Astrocyte (in vitro differentiated cells and primary cell): ENCODE measurements at regions not wholly inside any gene's neighbourhood (a gene's known extent, or its start where the extent isn't known, plus 50 kb on each side); places are given as distances from the start of the nearest gene placed in this dataset.

Source experiments
- DNase-seq: peaks from one replicate; pipeline ENCODE4 v3.0.0-alpha.2; 2010; ENCODE audit warnings: low read depth
- FAIRE-seq: peaks from 2 replicates; lab custom pipeline; 2011; peaks lifted over from hg19 to GRCh38; lab: Jason Lieb, UNC
- H2AFZ ChIP-seq: 2 replicates; pipeline ENCODE4 v1.6.0; 2012; ENCODE audit warnings: low read depth, low read length, inconsistent platforms
- H3K27ac ChIP-seq: 2 replicates; pipeline ENCODE4 v1.5.1; 2011; ENCODE audit warnings: low read depth, low read length, inconsistent platforms
- H3K27me3 ChIP-seq: 2 replicates; pipeline ENCODE4 v1.6.0; 2011; ENCODE audit warnings: low read length, inconsistent platforms; ENCODE audit not compliant: insufficient read depth
- H3K36me3 ChIP-seq: 2 replicates; pipeline ENCODE4 v1.5.1; 2011; ENCODE audit warnings: low read length, inconsistent platforms; ENCODE audit not compliant: insufficient read depth
- H3K4me1 ChIP-seq: 2 replicates; pipeline ENCODE4 v1.5.1; 2011; ENCODE audit warnings: low read length, inconsistent platforms; ENCODE audit not compliant: insufficient read depth
- H3K4me2 ChIP-seq: 2 replicates; pipeline ENCODE4 v1.6.0; 2012; ENCODE audit warnings: low read length, inconsistent platforms
- H3K4me3 ChIP-seq: 2 replicates; pipeline ENCODE4 v1.5.1; 2011; ENCODE audit warnings: low read depth, mild to moderate bottlenecking, low read length, inconsistent platforms; ENCODE audit not compliant: insufficient read depth
- H3K79me2 ChIP-seq: 2 replicates; pipeline ENCODE4 v1.6.0; 2012; ENCODE audit warnings: mild to moderate bottlenecking, low read length, inconsistent platforms; ENCODE audit not compliant: insufficient read depth
- H3K9ac ChIP-seq: 2 replicates; pipeline ENCODE4 v1.6.0; 2012; ENCODE audit warnings: mild to moderate bottlenecking, low read length, inconsistent platforms
- H3K9me3 ChIP-seq: 2 replicates; pipeline ENCODE4 v1.5.1; 2012; ENCODE audit warnings: low read depth, mild to moderate bottlenecking, low read length, inconsistent platforms; ENCODE audit not compliant: insufficient read depth
- H4K20me1 ChIP-seq: 2 replicates; pipeline ENCODE4 v1.6.0; 2012; ENCODE audit warnings: low read length, inconsistent platforms; ENCODE audit not compliant: insufficient read depth
- H3K27ac Mint-ChIP-seq: one replicate; pipeline ENCODE4 v1.8.0; 2021; ENCODE audit warnings: mild to moderate bottlenecking, mixed read lengths; ENCODE audit not compliant: unreplicated experiment
- H3K27me3 Mint-ChIP-seq: one replicate; pipeline ENCODE4 v1.8.0; 2021; ENCODE audit warnings: low read depth, mixed read lengths; ENCODE audit not compliant: unreplicated experiment
- H3K36me3 Mint-ChIP-seq: one replicate; pipeline ENCODE4 v1.8.0; 2021; ENCODE audit warnings: low read depth, mixed read lengths; ENCODE audit not compliant: unreplicated experiment
- H3K4me1 Mint-ChIP-seq: one replicate; pipeline ENCODE4 v1.8.0; 2021; ENCODE audit warnings: low read depth, mixed read lengths; ENCODE audit not compliant: unreplicated experiment
- H3K4me3 Mint-ChIP-seq: one replicate; pipeline ENCODE4 v1.8.0; 2021; ENCODE audit warnings: mild to moderate bottlenecking, moderate library complexity, mixed read lengths; ENCODE audit not compliant: unreplicated experiment
- H3K9me3 Mint-ChIP-seq: one replicate; pipeline ENCODE4 v1.8.0; 2021; ENCODE audit warnings: mild to moderate bottlenecking, mixed read lengths; ENCODE audit not compliant: unreplicated experiment
- EZH2 ChIP-seq: IDR thresholded peaks from 2 replicates; pipeline ENCODE4 v1.6.1; 2012; ENCODE audit warnings: mild to moderate bottlenecking, low read length, inconsistent platforms; ENCODE audit not compliant: insufficient read depth
- TF ChIP-seq, protein P1 (sequence below): IDR thresholded peaks from 2 replicates; pipeline ENCODE4 v1.5.1; 2011; ENCODE audit warnings: low read depth, mild to moderate bottlenecking, inconsistent platforms, low read length, moderate library complexity; ENCODE audit not compliant: insufficient read depth

DNA sequence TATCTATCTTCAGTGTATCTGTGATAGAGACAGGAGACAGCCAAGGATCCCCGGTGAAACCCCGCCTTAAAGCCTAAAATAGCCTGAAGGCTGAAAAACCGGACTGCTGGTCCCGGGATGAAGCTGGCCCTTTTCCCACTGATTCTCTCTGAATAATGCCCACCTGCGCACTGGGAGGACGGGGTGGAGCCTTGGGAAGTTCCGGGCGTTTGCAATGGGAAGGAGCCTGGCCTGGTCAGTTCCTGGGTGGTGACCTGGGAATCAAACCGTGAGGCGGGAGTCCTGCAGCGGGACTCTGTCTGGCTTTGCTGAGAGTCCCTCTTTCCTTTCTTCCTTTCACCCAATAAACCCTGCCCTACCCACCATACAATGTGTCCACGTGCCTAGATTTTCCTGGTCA is 157.9 kb downstream of the C3orf38 start:
- no peak for DNase-seq
- H3K4me1 ChIP-seq = no peaks in the 10 kb centered on the region
- H3K27me3 ChIP-seq = no peaks in the 10 kb centered on the region
- Mint-ChIP-seq H3K4me3 (no peak overlapping the region), H3K27me3 (no peaks in the 10 kb centered on the region), H3K36me3 (no peaks in the 10 kb centered on the region), H3K9me3 (no peaks in the 10 kb centered on the region), H3K27ac (no peak overlapping the region), H3K4me1 (no peaks in the 10 kb centered on the region)
- no peak overlapping the region for H3K27ac ChIP-seq
- H3K9ac ChIP-seq = no peak overlapping the region
- H3K4me3 ChIP-seq = no peak overlapping the region
- H4K20me1 ChIP-seq = no peaks in the 10 kb centered on the region
- no peak overlapping the region for H2AFZ ChIP-seq
- FAIRE-seq = no peak
- TF ChIP-seq, protein P1, sequence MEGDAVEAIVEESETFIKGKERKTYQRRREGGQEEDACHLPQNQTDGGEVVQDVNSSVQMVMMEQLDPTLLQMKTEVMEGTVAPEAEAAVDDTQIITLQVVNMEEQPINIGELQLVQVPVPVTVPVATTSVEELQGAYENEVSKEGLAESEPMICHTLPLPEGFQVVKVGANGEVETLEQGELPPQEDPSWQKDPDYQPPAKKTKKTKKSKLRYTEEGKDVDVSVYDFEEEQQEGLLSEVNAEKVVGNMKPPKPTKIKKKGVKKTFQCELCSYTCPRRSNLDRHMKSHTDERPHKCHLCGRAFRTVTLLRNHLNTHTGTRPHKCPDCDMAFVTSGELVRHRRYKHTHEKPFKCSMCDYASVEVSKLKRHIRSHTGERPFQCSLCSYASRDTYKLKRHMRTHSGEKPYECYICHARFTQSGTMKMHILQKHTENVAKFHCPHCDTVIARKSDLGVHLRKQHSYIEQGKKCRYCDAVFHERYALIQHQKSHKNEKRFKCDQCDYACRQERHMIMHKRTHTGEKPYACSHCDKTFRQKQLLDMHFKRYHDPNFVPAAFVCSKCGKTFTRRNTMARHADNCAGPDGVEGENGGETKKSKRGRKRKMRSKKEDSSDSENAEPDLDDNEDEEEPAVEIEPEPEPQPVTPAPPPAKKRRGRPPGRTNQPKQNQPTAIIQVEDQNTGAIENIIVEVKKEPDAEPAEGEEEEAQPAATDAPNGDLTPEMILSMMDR = no peak
- TF ChIP-seq EZH2 = no peak
- H3K4me2 ChIP-seq = no peak overlapping the region
- H3K36me3 ChIP-seq = no peaks in the 10 kb centered on the region
- no peaks in the 10 kb centered on the region for H3K9me3 ChIP-seq
- no peaks in the 10 kb centered on the region for H3K79me2 ChIP-seq

DNA sequence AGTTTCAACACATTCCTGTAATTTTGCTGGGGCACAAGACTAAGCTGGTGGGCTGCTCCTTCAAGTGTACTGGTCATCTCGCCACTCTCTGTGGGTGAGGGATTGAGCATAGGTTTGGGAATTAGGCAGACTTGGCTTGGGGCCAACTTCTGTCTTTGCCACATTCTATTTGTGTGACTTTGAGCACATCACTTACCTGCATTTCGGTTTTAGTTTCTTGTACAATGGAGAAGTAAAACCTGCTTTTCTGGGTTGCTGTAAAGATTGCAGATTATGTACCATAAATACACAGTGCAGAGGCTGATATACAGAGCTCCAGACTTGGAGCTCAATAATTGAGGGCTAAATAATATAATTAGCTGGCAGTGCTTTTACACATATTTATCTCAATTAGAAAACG is 162.1 kb downstream of the C3orf38 start:
- Histone ChIP-seq H2AFZ (no peak overlapping the region), H3K79me2 (no peaks in the 10 kb centered on the region), H3K4me2 (no peak overlapping the region), H3K9me3 (no peaks in the 10 kb centered on the region), H3K9ac (no peak overlapping the region), H3K27ac (no peak overlapping the region), H3K27me3 (no peaks in the 10 kb centered on the region), H3K4me1 (no peaks in the 10 kb centered on the region), H3K4me3 (no peak overlapping the region), H3K36me3 (no peaks in the 10 kb centered on the region), H4K20me1 (no peaks in the 10 kb centered on the region)
- no peak for DNase-seq
- H3K27me3 Mint-ChIP-seq = no peaks in the 10 kb centered on the region
- H3K36me3 Mint-ChIP-seq = no peaks in the 10 kb centered on the region
- no peak overlapping the region for H3K27ac Mint-ChIP-seq
- no peaks in the 10 kb centered on the region for H3K4me1 Mint-ChIP-seq
- TF ChIP-seq EZH2 = no peak
- TF ChIP-seq, protein P1 = no peak
- no peaks in the 10 kb centered on the region for H3K9me3 Mint-ChIP-seq
- no peak overlapping the region for H3K4me3 Mint-ChIP-seq
- FAIRE-seq = no peak

DNA sequence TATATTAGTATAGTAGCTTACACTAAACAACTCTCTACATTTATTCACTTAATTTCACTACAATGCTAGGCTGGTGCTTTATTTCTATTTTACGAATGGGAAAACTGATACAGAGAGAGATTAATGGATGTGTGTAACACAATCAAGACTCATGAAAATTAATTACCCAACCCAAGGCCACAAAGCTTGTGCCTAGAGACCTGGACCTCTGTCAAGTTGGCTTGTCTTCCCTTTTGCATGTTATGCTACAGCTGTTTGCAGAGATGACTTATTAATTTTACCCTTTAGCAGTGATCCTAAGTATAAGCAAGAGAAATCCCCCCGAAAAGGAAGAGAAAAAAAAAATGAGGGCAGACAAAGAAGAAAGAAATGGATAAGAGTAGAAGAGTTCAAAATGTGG is 162.5 kb downstream of the C3orf38 start:
- no peaks in the 10 kb centered on the region for H4K20me1 ChIP-seq
- no peak for TF ChIP-seq EZH2
- TF ChIP-seq, protein P1 = no peak
- no peaks in the 10 kb centered on the region for H3K4me1 ChIP-seq
- DNase-seq = no peak
- H2AFZ ChIP-seq = no peak overlapping the region
- Mint-ChIP-seq H3K9me3 (no peaks in the 10 kb centered on the region), H3K36me3 (no peaks in the 10 kb centered on the region), H3K27ac (no peak overlapping the region), H3K4me3 (no peak overlapping the region), H3K4me1 (no peaks in the 10 kb centered on the region), H3K27me3 (no peaks in the 10 kb centered on the region)
- no peak overlapping the region for H3K27ac ChIP-seq
- H3K4me2 ChIP-seq = no peak overlapping the region
- no peak overlapping the region for H3K4me3 ChIP-seq
- no peaks in the 10 kb centered on the region for H3K79me2 ChIP-seq
- no peaks in the 10 kb centered on the region for H3K9me3 ChIP-seq
- no peaks in the 10 kb centered on the region for H3K36me3 ChIP-seq
- H3K27me3 ChIP-seq = no peaks in the 10 kb centered on the region
- no peak for FAIRE-seq
- H3K9ac ChIP-seq = no peak overlapping the region
